ENCODE measurements at regions not wholly inside any gene's neighbourhood (a gene's known extent, or its start where the extent isn't known, plus 50 kb on each side); places are given as distances from the start of the nearest gene placed in this dataset.
"Not testable (repeated sequence)": the region's sequence is repeated elsewhere in the genome, so short reads cannot be mapped to it uniquely, and the experiment has no call there.

DNA sequence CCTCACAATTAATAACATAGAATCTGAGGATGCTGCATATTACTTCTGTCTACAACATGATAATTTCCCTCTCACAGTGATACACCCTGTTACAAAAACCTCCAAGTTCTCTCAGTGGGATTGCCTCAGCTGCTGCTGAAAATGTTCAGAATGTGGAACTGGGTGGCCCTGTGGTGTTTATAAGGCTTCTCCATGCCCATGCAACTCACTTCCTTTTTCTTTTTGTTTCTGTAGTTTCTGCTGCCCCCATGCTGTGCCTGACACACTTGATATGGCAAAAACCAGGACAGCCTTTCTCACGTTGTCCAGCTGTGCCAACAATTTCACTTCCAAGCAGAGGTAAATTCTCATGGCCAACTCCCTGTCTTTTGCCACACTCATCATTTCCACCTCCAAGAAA lies 206.2 kb downstream of the RPIA start:
- WGBS (ENCODE audit: insufficient coverage, low coverage, low lambda C conversion rate, missing lambda C conversion rate) = 0% methylated on average over 1 of the region's 1 CpG
- H3K27me3 ChIP-seq = peaks cover 0 to 5% of the 10 kb centered on the region in 2 donors
- H3K27ac ChIP-seq = no peak overlapping the region
- no peak for DNase-seq
- intact Hi-C loops (cut with DNase I) = no loop called here
- no peak overlapping the region for H3K4me3 ChIP-seq
- peak in 2 of 4 donors; percentile 14 to 33 for ATAC-seq
- TF ChIP-seq POLR2A (IDR thresholded peaks at IDR 0.05) = no peak
- TF ChIP-seq, protein P1, sequence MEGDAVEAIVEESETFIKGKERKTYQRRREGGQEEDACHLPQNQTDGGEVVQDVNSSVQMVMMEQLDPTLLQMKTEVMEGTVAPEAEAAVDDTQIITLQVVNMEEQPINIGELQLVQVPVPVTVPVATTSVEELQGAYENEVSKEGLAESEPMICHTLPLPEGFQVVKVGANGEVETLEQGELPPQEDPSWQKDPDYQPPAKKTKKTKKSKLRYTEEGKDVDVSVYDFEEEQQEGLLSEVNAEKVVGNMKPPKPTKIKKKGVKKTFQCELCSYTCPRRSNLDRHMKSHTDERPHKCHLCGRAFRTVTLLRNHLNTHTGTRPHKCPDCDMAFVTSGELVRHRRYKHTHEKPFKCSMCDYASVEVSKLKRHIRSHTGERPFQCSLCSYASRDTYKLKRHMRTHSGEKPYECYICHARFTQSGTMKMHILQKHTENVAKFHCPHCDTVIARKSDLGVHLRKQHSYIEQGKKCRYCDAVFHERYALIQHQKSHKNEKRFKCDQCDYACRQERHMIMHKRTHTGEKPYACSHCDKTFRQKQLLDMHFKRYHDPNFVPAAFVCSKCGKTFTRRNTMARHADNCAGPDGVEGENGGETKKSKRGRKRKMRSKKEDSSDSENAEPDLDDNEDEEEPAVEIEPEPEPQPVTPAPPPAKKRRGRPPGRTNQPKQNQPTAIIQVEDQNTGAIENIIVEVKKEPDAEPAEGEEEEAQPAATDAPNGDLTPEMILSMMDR (IDR thresholded peaks at IDR 0.05) = no peak
- H3K9me3 ChIP-seq = no peaks in the 10 kb centered on the region
- no peaks in the 10 kb centered on the region for H3K36me3 ChIP-seq
- H3K4me1 ChIP-seq = no peaks in the 10 kb centered on the region

DNA sequence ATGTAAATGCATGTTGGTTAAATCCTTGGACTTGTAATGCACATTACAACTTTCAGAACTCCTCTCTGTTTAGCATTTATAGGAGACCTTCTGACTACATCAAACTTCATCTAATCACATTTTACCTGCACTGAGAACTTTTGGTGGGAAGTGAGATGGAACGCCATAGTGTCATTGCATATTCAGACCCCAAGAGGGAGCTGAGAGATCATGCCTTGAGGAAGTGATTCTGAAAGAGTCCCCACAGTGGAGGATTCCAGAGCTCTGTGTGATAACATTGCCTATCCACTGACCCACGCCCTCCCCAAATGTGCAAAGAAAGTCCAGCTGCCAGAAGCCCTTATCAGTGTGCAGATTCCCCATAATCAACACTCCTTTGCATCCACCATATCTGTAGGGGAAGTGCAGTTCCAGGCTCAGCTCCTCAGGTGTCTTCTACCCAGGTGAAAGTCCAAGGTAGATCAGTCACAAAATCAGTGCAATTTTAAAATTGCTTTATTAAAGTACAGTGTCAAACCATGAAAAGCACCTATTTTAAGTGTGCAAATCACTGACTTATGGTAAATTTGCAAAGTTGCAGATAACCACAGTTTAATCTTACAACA lies 212.4 kb downstream of the RPIA start:
- H3K36me3 ChIP-seq = no peaks in the 10 kb centered on the region
- peaks cover 0 to 5% of the 10 kb centered on the region in 2 donors for H3K27me3 ChIP-seq
- H3K9me3 ChIP-seq = no peaks in the 10 kb centered on the region
- intact Hi-C loops (cut with DNase I) = no loop called here
- no peak for TF ChIP-seq POLR2A (IDR thresholded peaks at IDR 0.05)
- TF ChIP-seq, protein P1 (IDR thresholded peaks at IDR 0.05) = peak; percentile 61 to 67 (median 66)
- WGBS (ENCODE audit: insufficient coverage, low coverage, low lambda C conversion rate, missing lambda C conversion rate) = 0% methylated on average over 2 of the region's 2 CpGs
- peak; percentile 85 to 94 (median 90) for ATAC-seq
- H3K4me1 ChIP-seq = no peaks in the 10 kb centered on the region
- H3K27ac ChIP-seq = no peak overlapping the region
- DNase-seq = no peak
- no peak overlapping the region for H3K4me3 ChIP-seq

DNA sequence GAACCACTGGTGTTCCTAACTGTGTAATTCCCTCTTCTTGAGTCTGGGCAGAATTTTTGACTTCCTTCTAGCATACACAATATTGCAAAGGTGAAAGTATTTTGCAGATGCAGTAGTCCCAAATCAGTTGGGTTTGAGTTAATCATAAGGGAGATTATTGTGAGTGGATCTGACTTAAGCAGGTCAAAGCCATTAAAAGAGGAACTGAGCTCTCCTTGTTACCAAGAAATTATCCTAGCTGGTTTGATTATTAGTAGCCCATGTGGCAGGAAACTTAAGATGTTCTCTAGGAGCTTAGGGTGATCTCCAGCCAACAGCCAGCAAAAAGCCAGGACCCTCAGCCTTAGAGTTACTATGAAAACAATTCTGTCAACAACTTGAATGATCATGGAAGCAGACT lies 221.8 kb downstream of the RPIA start:
- H3K27me3 ChIP-seq = no peaks in the 10 kb centered on the region
- intact Hi-C loops (cut with DNase I) = no loop called here
- ATAC-seq = no peak
- DNase-seq = no peak
- no peak overlapping the region for H3K4me3 ChIP-seq
- no peaks in the 10 kb centered on the region for H3K4me1 ChIP-seq
- no peaks in the 10 kb centered on the region for H3K36me3 ChIP-seq
- no peak overlapping the region for H3K27ac ChIP-seq
- no peaks in the 10 kb centered on the region for H3K9me3 ChIP-seq
- TF ChIP-seq, protein P1 (IDR thresholded peaks at IDR 0.05) = no peak
- no peak for TF ChIP-seq POLR2A (IDR thresholded peaks at IDR 0.05)

DNA sequence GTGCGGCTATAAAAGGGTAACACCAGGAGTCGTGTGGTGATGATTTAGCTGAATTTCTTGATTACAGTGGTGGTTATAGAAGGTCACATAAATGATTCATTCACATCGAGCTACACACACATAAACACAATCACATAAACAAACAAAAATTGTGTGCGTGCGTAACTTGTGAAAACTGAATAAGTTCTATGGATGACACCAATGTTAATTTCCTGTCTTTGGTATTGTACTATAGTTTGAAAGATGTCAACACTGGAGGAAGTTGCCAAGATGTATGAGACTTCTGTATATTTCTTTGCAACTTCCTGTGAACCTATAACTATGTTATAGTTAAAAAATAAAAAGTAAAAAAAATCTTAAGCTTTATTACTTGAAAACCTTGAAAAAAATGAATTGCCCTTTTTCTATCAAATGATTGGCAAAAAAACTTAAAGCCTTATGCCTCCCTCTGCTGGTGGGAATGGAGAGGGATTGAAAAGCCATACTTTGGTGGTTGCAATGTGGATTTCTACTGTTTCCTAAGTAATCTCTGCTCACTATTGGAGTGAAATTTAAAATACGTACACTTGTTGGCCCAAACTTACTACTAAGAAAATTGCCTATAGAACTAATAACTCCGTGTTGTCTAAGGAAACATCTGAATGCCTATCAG lies 227.7 kb downstream of the RPIA start:
- no peaks in the 10 kb centered on the region for H3K9me3 ChIP-seq
- intact Hi-C loops (cut with DNase I) = no loop called here
- H3K27me3 ChIP-seq = no peaks in the 10 kb centered on the region
- TF ChIP-seq, protein P1 (IDR thresholded peaks at IDR 0.05) = peak; percentile 34 to 75 (median 64)
- TF ChIP-seq POLR2A (IDR thresholded peaks at IDR 0.05) = no peak
- ATAC-seq (peak in 3 of 4 donors; percentile 49 to 56 (median 54)), DNase-seq (no peak)
- H3K4me3 ChIP-seq = no peak overlapping the region
- 40% methylated on average over 7 of the region's 7 CpGs for WGBS (ENCODE audit: insufficient coverage, low coverage, low lambda C conversion rate, missing lambda C conversion rate)
- H3K27ac ChIP-seq = no peak overlapping the region
- no peaks in the 10 kb centered on the region for H3K4me1 ChIP-seq
- H3K36me3 ChIP-seq = no peaks in the 10 kb centered on the region

DNA sequence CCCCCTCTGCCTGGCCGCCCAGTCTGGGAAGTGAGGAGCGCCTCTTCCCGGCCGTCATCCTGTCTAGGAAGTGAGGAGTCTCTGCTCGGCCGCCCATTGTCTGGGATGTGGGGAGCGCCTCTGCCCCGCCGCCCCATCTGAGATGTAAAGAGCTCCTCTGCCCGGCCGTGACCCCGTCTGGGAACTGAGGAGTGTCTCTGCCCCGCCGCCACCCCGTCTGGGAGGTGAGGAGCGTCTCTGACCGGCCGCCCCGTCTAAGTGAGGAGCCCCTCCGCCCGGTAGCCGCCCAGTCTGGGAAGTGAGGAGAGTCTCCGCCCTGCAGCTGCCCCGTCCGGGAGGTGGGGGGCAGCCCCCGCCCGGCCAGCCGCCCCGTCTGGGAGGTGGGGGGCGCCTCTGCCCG lies 228.9 kb downstream of the RPIA start:
- H3K27me3 ChIP-seq; H3K4me1 ChIP-seq; H3K4me3 ChIP-seq; DNase-seq; intact Hi-C loops (cut with DNase I); ATAC-seq; H3K9me3 ChIP-seq; H3K27ac ChIP-seq; H3K36me3 ChIP-seq: not testable (repeated sequence)
- WGBS (ENCODE audit: insufficient coverage, low coverage, low lambda C conversion rate, missing lambda C conversion rate) = 53% methylated on average over 3 of the region's 31 CpGs
